GM23338 (cell line): ENCODE measurements at regions not wholly inside any gene's neighbourhood (a gene's known extent, or its start where the extent isn't known, plus 50 kb on each side); places are given as distances from the start of the nearest gene placed in this dataset.

Experiments
- ATAC-seq: fragments of 200-7000 bp; cut with Tn5 transposase; 3 replicates; pipeline ENCODE4 v1.9.1; 2020
- DNase-seq: peaks from one replicate; pipeline ENCODE4 v3.0.0-alpha.2; 2015; ENCODE audit warnings: low spot score
- H2AFZ ChIP-seq: fragments of 200-600 bp; sonication (generic); 2 replicates; pipeline ENCODE4 v1.8.0; 2016; ENCODE audit warnings: antibody characterized with exemption, mild to moderate bottlenecking, moderate library complexity
- H3F3A ChIP-seq: fragments of 200-600 bp; sonication (generic); replicated peaks from 2 replicates; pipeline ENCODE4 v1.8.0; 2017; ENCODE audit warnings: antibody characterized with exemption, mixed run types, low read depth
- H3K27ac ChIP-seq: fragments of 200-600 bp; sonication (generic); 2 replicates; pipeline ENCODE4 v1.6.1; 2016; ENCODE audit warnings: low read depth
- H3K27me3 ChIP-seq: fragments of 200-600 bp; sonication (generic); 2 replicates; pipeline ENCODE4 v1.8.0; 2016; ENCODE audit warnings: mild to moderate bottlenecking, mixed run types, moderate library complexity; ENCODE audit not compliant: insufficient read depth
- H3K36me3 ChIP-seq: fragments of 200-600 bp; sonication (generic); 2 replicates; pipeline ENCODE4 v1.8.0; 2016; ENCODE audit warnings: mild to moderate bottlenecking; ENCODE audit not compliant: insufficient read depth
- H3K4me1 ChIP-seq: fragments of 200-600 bp; sonication (generic); 2 replicates; pipeline ENCODE4 v1.8.0; 2016; ENCODE audit warnings: mild to moderate bottlenecking, moderate library complexity; ENCODE audit not compliant: insufficient read depth
- H3K4me2 ChIP-seq: fragments of 200-600 bp; sonication (generic); 2 replicates; pipeline ENCODE4 v1.7.1; 2017; ENCODE audit warnings: mixed run types
- H3K4me3 ChIP-seq: fragments of 200-600 bp; sonication (generic); 2 replicates; pipeline ENCODE4 v1.6.1; 2016; ENCODE audit warnings: mixed run types
- H3K79me2 ChIP-seq: fragments of 200-600 bp; sonication (generic); replicated peaks from 2 replicates; pipeline ENCODE4 v1.8.0; 2017; ENCODE audit warnings: mild to moderate bottlenecking; ENCODE audit not compliant: insufficient read depth
- H3K9me2 ChIP-seq: fragments of 200-600 bp; sonication (generic); 2 replicates; pipeline ENCODE4 v1.8.0; 2017; ENCODE audit not compliant: insufficient read depth
- H4K20me1 ChIP-seq: fragments of 200-600 bp; sonication (generic); replicated peaks from 2 replicates; pipeline ENCODE4 v1.8.0; 2017; ENCODE audit warnings: mild to moderate bottlenecking; ENCODE audit not compliant: insufficient read depth
- H3K27ac Mint-ChIP-seq: 2 replicates; pipeline ENCODE4 v1.8.0; 2020; ENCODE audit warnings: inconsistent platforms, mild to moderate bottlenecking, moderate library complexity, mixed read lengths
- H3K27me3 Mint-ChIP-seq: 3 replicates; pipeline ENCODE4 v1.8.0; 2022; ENCODE audit warnings: low read depth, mild to moderate bottlenecking, moderate library complexity, mixed read lengths, inconsistent platforms; ENCODE audit not compliant: insufficient read depth, poor library complexity
- H3K36me3 Mint-ChIP-seq: 3 replicates; pipeline ENCODE4 v1.8.0; 2021; ENCODE audit warnings: low read depth, mild to moderate bottlenecking, inconsistent platforms, moderate library complexity, mixed read lengths
- H3K4me1 Mint-ChIP-seq: 3 replicates; pipeline ENCODE4 v1.8.0; 2020; ENCODE audit warnings: mild to moderate bottlenecking, inconsistent platforms, mixed read lengths
- H3K4me3 Mint-ChIP-seq: 3 replicates; pipeline ENCODE4 v1.8.0; 2021; ENCODE audit warnings: moderate library complexity, mild to moderate bottlenecking, inconsistent platforms, mixed read lengths
- H3K9me3 Mint-ChIP-seq: 3 replicates; pipeline ENCODE4 v1.8.0; 2020; ENCODE audit warnings: moderate library complexity, mild to moderate bottlenecking, inconsistent platforms, mixed read lengths
- CREB1 ChIP-seq: fragments of 250-450 bp; sonication (Bioruptor Pico); IDR thresholded peaks from 2 replicates; pipeline ENCODE4 v1.5.0; 2020; ENCODE audit warnings: low read depth, mild to moderate bottlenecking, moderate library complexity
- JUNB ChIP-seq: IDR thresholded peaks from one replicate; pipeline ENCODE4 v1.6.1; 2016; ENCODE audit warnings: antibody characterized with exemption; ENCODE audit not compliant: unreplicated experiment
- POLR2AphosphoS5 ChIP-seq: IDR thresholded peaks from 2 replicates; pipeline ENCODE4 v1.6.1; 2016; ENCODE audit warnings: antibody characterized with exemption, low read depth
- STAT1 ChIP-seq: IDR thresholded peaks from one replicate; pipeline ENCODE4 v1.6.1; 2016; ENCODE audit warnings: antibody characterized with exemption; ENCODE audit not compliant: unreplicated experiment
- ZNF114 ChIP-seq: fragments of 250-450 bp; sonication (Bioruptor Pico); IDR thresholded peaks from 2 replicates; pipeline ENCODE4 v1.5.0; 2020; ENCODE audit warnings: mild to moderate bottlenecking, moderate library complexity
- ZNF331 ChIP-seq: fragments of 250-450 bp; sonication (Bioruptor Pico); IDR thresholded peaks from 2 replicates; pipeline ENCODE4 v1.5.0; 2020; ENCODE audit warnings: low read depth, mild to moderate bottlenecking, moderate library complexity
- TF ChIP-seq, protein P1 (sequence below): IDR thresholded peaks from one replicate; pipeline ENCODE4 v1.6.1; 2018; ENCODE audit warnings: antibody characterized with exemption; ENCODE audit not compliant: unreplicated experiment

DNA sequence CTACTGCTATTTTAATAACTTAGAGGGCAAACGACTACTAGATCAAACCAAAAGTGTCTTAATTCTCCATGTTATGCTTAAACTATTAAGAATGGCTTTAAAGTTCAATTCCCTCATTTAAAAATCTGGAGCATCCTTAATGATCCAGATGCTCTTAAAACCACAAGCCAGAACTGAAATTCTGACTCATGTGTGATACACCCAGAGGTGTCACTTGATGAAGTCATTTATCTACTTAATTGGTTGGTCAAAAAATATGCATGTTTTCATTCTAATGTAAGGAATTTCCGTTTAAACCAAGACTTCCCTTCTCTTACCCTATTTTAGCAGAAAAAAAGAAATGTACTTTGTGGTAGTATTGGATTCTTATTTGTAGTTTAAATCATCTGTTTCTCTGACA, 1261.2 kb upstream of the B3GALT2 start (continued):
- TF ChIP-seq, protein P1, sequence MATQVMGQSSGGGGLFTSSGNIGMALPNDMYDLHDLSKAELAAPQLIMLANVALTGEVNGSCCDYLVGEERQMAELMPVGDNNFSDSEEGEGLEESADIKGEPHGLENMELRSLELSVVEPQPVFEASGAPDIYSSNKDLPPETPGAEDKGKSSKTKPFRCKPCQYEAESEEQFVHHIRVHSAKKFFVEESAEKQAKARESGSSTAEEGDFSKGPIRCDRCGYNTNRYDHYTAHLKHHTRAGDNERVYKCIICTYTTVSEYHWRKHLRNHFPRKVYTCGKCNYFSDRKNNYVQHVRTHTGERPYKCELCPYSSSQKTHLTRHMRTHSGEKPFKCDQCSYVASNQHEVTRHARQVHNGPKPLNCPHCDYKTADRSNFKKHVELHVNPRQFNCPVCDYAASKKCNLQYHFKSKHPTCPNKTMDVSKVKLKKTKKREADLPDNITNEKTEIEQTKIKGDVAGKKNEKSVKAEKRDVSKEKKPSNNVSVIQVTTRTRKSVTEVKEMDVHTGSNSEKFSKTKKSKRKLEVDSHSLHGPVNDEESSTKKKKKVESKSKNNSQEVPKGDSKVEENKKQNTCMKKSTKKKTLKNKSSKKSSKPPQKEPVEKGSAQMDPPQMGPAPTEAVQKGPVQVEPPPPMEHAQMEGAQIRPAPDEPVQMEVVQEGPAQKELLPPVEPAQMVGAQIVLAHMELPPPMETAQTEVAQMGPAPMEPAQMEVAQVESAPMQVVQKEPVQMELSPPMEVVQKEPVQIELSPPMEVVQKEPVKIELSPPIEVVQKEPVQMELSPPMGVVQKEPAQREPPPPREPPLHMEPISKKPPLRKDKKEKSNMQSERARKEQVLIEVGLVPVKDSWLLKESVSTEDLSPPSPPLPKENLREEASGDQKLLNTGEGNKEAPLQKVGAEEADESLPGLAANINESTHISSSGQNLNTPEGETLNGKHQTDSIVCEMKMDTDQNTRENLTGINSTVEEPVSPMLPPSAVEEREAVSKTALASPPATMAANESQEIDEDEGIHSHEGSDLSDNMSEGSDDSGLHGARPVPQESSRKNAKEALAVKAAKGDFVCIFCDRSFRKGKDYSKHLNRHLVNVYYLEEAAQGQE, result no peak
- TF ChIP-seq POLR2AphosphoS5, result no peak
- TF ChIP-seq ZNF331 (CRISPR knock-in tag), result no peak

DNA sequence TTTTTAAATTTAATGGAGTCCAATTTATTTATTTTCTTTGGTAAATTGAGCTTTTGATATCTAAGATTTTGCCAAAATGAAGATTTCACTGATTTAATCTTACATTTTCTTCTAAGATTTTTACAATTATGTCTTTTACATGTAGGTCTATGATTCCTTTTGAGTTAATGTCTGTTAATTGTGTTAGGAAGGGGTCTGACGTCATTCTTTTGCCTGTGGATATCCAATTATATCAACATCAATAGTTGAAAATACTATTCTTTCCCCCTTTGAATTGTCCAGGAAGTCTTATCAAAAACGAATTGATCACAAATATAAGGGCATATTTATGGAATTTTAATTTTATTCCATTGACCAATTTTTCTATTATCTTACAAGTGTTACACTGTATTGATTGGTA, 1258.8 kb upstream of the B3GALT2 start:
- Histone ChIP-seq H3K36me3 (no peaks in the 10 kb centered on the region), H3K27ac (no peak overlapping the region), H3K9me2 (peaks cover 12% of the 10 kb centered on the region; the same call in 1 of the 2 replicates), H2AFZ (no peak overlapping the region), H4K20me1 (no peaks in the 10 kb centered on the region), H3K79me2 (no peaks in the 10 kb centered on the region), H3K4me3 (no peak overlapping the region), H3K27me3 (no peaks in the 10 kb centered on the region), H3K4me2 (no peak overlapping the region), H3F3A (no peaks in the 10 kb centered on the region), H3K4me1 (no peaks in the 10 kb centered on the region)
- H3K9me3 Mint-ChIP-seq, result no peaks in the 10 kb centered on the region; the same call in 2 of the 3 replicates
- H3K27ac Mint-ChIP-seq, result no peak overlapping the region
- no peak for ATAC-seq
- H3K36me3 Mint-ChIP-seq, result no peaks in the 10 kb centered on the region
- no peak for DNase-seq
- TF ChIP-seq ZNF114 (CRISPR knock-in tag), result no peak
- no peak for TF ChIP-seq CREB1 (CRISPR knock-in tag)
- no peak for TF ChIP-seq STAT1
- TF ChIP-seq, protein P1, result no peak
- no peak for TF ChIP-seq JUNB
- H3K4me1 Mint-ChIP-seq, result peaks cover 10% of the 10 kb centered on the region; the same call in 2 of the 3 replicates
- no peak overlapping the region for H3K4me3 Mint-ChIP-seq
- no peaks in the 10 kb centered on the region for H3K27me3 Mint-ChIP-seq
